CD8-positive, alpha-beta memory T cell (primary cell): ENCODE measurements at regions not wholly inside any gene's neighbourhood (a gene's known extent, or its start where the extent isn't known, plus 50 kb on each side); places are given as distances from the start of the nearest gene placed in this dataset.
"Not testable (repeated sequence)": the region's sequence is repeated elsewhere in the genome, so short reads cannot be mapped to it uniquely, and the experiment has no call there.

Experiments
- CTCF ChIA-PET: fragments of 350-600 bp; sonication (Branson Sonifier 250); formaldehyde crosslinking; loops from one replicate; lab custom pipeline; 2021; ENCODE audit warnings: antibody characterized with exemption; lab: Charles Lee
- POLR2A ChIA-PET: fragments of 350-600 bp; sonication (Branson Sonifier 250); formaldehyde crosslinking; loops from one replicate; lab custom pipeline; 2021; ENCODE audit warnings: antibody characterized with exemption; lab: Charles Lee
- DNase-seq, 5 donors: peaks; one replicate each; pipeline versions ENCODE4 v3.0.0 to v3.0.0-alpha.2; 2020 to 2022; ENCODE audit warnings: mixed read lengths in 1 of 5
- H3K27ac ChIP-seq: one replicate; pipeline ENCODE4 v1.7.0; 2013; ENCODE audit warnings: low read depth, mild to moderate bottlenecking, low read length, moderate library complexity
- H3K27me3 ChIP-seq: 2 replicates; pipeline ENCODE4 v1.7.0; 2013; ENCODE audit warnings: low read length, mild to moderate bottlenecking; ENCODE audit not compliant: insufficient read depth, poor library complexity, severe bottlenecking
- H3K36me3 ChIP-seq: 2 replicates; pipeline ENCODE4 v1.7.0; 2013; ENCODE audit warnings: mild to moderate bottlenecking, low read length, moderate library complexity; ENCODE audit not compliant: insufficient read depth
- H3K4me1 ChIP-seq: 2 replicates; pipeline ENCODE4 v1.7.0; 2013; ENCODE audit warnings: mild to moderate bottlenecking, low read length, moderate library complexity; ENCODE audit not compliant: insufficient read depth
- H3K4me3 ChIP-seq: 2 replicates; pipeline ENCODE4 v1.7.0; 2013; ENCODE audit warnings: mild to moderate bottlenecking, low read length
- H3K9me3 ChIP-seq: 2 replicates; pipeline ENCODE4 v1.7.0; 2013; ENCODE audit warnings: mild to moderate bottlenecking, low read length
- H3K27ac Mint-ChIP-seq, 8 donors: one replicate each; pipeline ENCODE4 v1.8.0; 2020 to 2021; ENCODE audit warnings: mixed read lengths in 8 of 8, mild to moderate bottlenecking in 6 of 8, inconsistent platforms in 3 of 8, moderate library complexity in 3 of 8
- H3K27me3 Mint-ChIP-seq, 2 donors: one replicate each; pipeline ENCODE4 v1.8.0; 2020 to 2021; ENCODE audit warnings: mixed read lengths in 2 of 2, mild to moderate bottlenecking in 1 of 2, moderate library complexity in 1 of 2
- H3K36me3 Mint-ChIP-seq, 3 donors: one replicate each; pipeline ENCODE4 v1.8.0; 2020 to 2021; ENCODE audit warnings: mixed read lengths in 3 of 3, inconsistent platforms in 1 of 3, mild to moderate bottlenecking in 1 of 3
- H3K4me1 Mint-ChIP-seq, 3 donors: one replicate each; pipeline ENCODE4 v1.8.0; 2020 to 2021; ENCODE audit warnings: mixed read lengths in 3 of 3, inconsistent platforms in 1 of 3, mild to moderate bottlenecking in 1 of 3
- H3K4me3 Mint-ChIP-seq, 7 donors: one replicate each; pipeline ENCODE4 v1.8.0; 2020 to 2021; ENCODE audit warnings: mixed read lengths in 7 of 7, mild to moderate bottlenecking in 6 of 7, moderate library complexity in 4 of 7, inconsistent platforms in 2 of 7
- H3K9me3 Mint-ChIP-seq, 5 donors: one replicate each; pipeline ENCODE4 v1.8.0; 2020 to 2022; ENCODE audit warnings: mixed read lengths in 5 of 5, mild to moderate bottlenecking in 3 of 5, moderate library complexity in 2 of 5, inconsistent platforms in 1 of 5

GRCh38 chr6:100084316-100084990 lies 90.4 kb upstream of the MCHR2 start:
- no peaks in the 10 kb centered on the region for H3K4me1 ChIP-seq
- H3K27me3 ChIP-seq: no peaks in the 10 kb centered on the region
- H3K27me3 Mint-ChIP-seq: peaks cover 2 to 5% of the 10 kb centered on the region in 2 donors
- CTCF ChIA-PET: no interaction called here
- peaks cover 0 to 2% (median 0%) of the 10 kb centered on the region in 5 donors for H3K9me3 Mint-ChIP-seq
- H3K9me3 ChIP-seq: no peaks in the 10 kb centered on the region
- no peaks in the 10 kb centered on the region for H3K36me3 ChIP-seq
- no peak overlapping the region for H3K4me3 Mint-ChIP-seq
- H3K36me3 Mint-ChIP-seq: no peaks in the 10 kb centered on the region
- H3K4me1 Mint-ChIP-seq: no peaks in the 10 kb centered on the region
- no peak overlapping the region for H3K27ac Mint-ChIP-seq
- no peak for DNase-seq
- POLR2A ChIA-PET: no interaction called here
- no peak overlapping the region for H3K4me3 ChIP-seq
- H3K27ac ChIP-seq: no peak overlapping the region

DNA sequence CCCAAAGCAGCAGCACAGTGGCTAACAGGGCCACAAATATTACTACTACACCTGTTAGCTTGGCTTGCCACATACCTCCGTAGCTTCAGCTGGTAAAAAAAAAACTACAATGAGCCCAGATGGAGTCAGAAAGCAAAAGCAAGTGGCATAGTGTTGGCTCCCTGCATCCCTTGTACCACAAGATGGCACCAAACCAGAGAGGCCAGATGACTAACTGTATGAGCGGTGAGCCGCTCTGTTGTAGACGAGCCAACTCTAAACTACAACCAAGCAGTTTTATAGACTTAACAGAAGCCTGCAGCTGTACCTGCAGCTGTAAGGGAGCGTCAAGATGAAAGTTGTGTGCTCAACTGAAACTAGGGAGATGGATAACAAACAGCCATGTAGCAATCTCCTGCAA lies 84.5 kb upstream of the MCHR2 start:
- ChIA-PET CTCF (no interaction called here), POLR2A (no interaction called here)
- no peak for DNase-seq
- Mint-ChIP-seq H3K27me3 (peaks cover 0 to 5% of the 10 kb centered on the region in 2 donors), H3K27ac (no peak overlapping the region), H3K4me1 (no peaks in the 10 kb centered on the region), H3K9me3 (peaks cover 0 to 2% (median 0%) of the 10 kb centered on the region in 5 donors), H3K36me3 (no peaks in the 10 kb centered on the region), H3K4me3 (no peak overlapping the region)
- H3K36me3 ChIP-seq: no peaks in the 10 kb centered on the region
- H3K27ac ChIP-seq: no peak overlapping the region
- H3K4me1 ChIP-seq: no peaks in the 10 kb centered on the region
- H3K9me3 ChIP-seq: no peaks in the 10 kb centered on the region
- H3K27me3 ChIP-seq: no peaks in the 10 kb centered on the region
- H3K4me3 ChIP-seq: no peak overlapping the region

DNA sequence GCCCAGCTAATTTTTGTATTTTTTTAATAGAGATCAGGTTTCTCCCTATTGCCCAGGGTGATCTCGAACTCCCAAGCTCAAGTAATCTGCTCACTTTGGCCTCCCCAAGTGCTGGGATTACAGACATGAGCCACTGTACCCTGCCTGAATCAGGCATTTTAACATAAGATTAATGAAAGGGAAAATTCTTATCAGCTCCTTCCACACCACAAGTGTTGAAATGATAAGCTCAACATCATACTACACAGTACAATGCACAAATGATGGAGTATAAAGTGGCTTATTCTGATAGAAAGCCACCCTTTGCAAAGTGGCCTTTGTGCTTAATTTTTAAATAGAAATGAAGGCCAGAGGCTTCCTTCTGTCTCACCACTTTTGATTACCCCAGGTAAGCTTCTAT lies 71.3 kb upstream of the MCHR2 start:
- no peak overlapping the region for H3K4me3 ChIP-seq
- H3K36me3 ChIP-seq: no peaks in the 10 kb centered on the region
- peaks cover 4% of the 10 kb centered on the region for H3K9me3 ChIP-seq
- no peak for DNase-seq
- ChIA-PET POLR2A (no interaction called here), CTCF (no interaction called here)
- H3K27me3 ChIP-seq: no peaks in the 10 kb centered on the region
- H3K9me3 Mint-ChIP-seq: peaks cover 7 to 13% (median 12%) of the 10 kb centered on the region in 5 donors
- H3K4me3 Mint-ChIP-seq: no peak overlapping the region
- H3K4me1 ChIP-seq: no peaks in the 10 kb centered on the region
- H3K36me3 Mint-ChIP-seq: peaks cover 0 to 2% (median 0%) of the 10 kb centered on the region in 3 donors
- peaks cover 1 to 9% of the 10 kb centered on the region in 2 donors for H3K27me3 Mint-ChIP-seq
- no peak overlapping the region for H3K27ac Mint-ChIP-seq
- H3K27ac ChIP-seq: no peak overlapping the region
- no peaks in the 10 kb centered on the region for H3K4me1 Mint-ChIP-seq

DNA sequence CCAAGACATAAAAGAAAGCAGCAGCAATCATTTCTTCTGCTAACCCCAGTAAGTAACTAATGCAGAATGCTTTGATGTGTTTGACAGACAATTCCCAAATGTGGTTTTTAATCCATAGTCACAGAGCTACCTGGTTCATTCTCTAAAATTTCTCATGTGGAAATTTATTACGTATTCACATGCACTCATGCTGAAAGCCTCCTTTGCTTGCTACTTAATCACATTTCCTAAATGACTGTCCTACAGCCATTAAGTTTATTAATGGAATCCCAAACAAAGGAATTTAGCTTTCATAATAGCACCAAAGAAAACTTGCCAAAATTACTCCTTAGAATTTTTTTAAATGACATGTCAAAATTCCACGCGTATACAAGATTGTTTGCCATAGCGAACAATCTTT lies 68.6 kb upstream of the MCHR2 start:
- no peaks in the 10 kb centered on the region for H3K36me3 Mint-ChIP-seq
- Histone ChIP-seq H3K36me3 (no peaks in the 10 kb centered on the region), H3K4me3 (no peak overlapping the region), H3K27ac (no peak overlapping the region), H3K9me3 (no peaks in the 10 kb centered on the region), H3K27me3 (no peaks in the 10 kb centered on the region), H3K4me1 (no peaks in the 10 kb centered on the region)
- no peak overlapping the region for H3K27ac Mint-ChIP-seq
- no peak for DNase-seq
- peaks cover 1 to 13% of the 10 kb centered on the region in 2 donors for H3K27me3 Mint-ChIP-seq
- ChIA-PET CTCF (no interaction called here), POLR2A (no interaction called here)
- no peak overlapping the region for H3K4me3 Mint-ChIP-seq
- H3K4me1 Mint-ChIP-seq: no peaks in the 10 kb centered on the region
- peaks cover 0 to 2% (median under 1%) of the 10 kb centered on the region in 5 donors for H3K9me3 Mint-ChIP-seq

GRCh38 chr6:100057941-100058340 lies 63.9 kb upstream of the MCHR2 start:
- ChIA-PET POLR2A (no interaction called here), CTCF (no interaction called here)
- Mint-ChIP-seq H3K36me3 (no peaks in the 10 kb centered on the region), H3K4me1 (no peaks in the 10 kb centered on the region), H3K9me3 (peaks cover 0 to 6% (median 0%) of the 10 kb centered on the region in 5 donors), H3K27ac (no peak overlapping the region), H3K4me3 (no peak overlapping the region), H3K27me3 (peaks cover 6 to 13% of the 10 kb centered on the region in 2 donors)
- H3K4me1 ChIP-seq: no peaks in the 10 kb centered on the region
- DNase-seq: no peak
- H3K27ac ChIP-seq: no peak overlapping the region
- H3K4me3 ChIP-seq: no peak overlapping the region
- H3K27me3 ChIP-seq: no peaks in the 10 kb centered on the region
- H3K9me3 ChIP-seq: no peaks in the 10 kb centered on the region
- no peaks in the 10 kb centered on the region for H3K36me3 ChIP-seq

DNA sequence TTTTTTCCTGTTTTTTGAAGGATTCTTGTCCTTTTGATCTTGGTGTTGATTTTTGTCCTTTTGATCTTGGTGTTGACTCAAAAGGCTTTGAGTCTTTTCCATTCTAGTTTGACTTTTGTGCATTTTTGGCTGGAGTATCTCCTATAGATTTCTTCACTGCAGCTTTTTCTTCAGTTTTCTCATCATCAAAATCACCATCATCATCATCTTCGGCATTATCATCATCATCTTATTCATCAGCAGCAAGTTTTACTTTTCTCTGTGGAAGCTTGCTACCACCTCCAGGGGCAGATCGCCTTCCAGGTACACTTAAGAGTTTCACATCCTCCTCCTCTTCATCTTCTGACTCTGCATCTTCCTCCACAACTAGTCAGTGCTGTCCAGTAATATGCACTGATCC lies 56.5 kb upstream of the MCHR2 start:
- ChIA-PET CTCF (no interaction called here), POLR2A (no interaction called here)
- Mint-ChIP-seq H3K4me3 (no peak overlapping the region), H3K27ac (no peak overlapping the region), H3K36me3 (no peaks in the 10 kb centered on the region), H3K9me3 (peaks cover 0 to 4% (median 0%) of the 10 kb centered on the region in 5 donors), H3K4me1 (no peaks in the 10 kb centered on the region), H3K27me3 (no peaks in the 10 kb centered on the region)
- no peak for DNase-seq
- Histone ChIP-seq H3K4me3 (no peak overlapping the region), H3K36me3 (no peaks in the 10 kb centered on the region), H3K4me1 (no peaks in the 10 kb centered on the region), H3K9me3 (no peaks in the 10 kb centered on the region), H3K27me3 (no peaks in the 10 kb centered on the region), H3K27ac (no peak overlapping the region)

- CTCF ChIA-PET: not testable (repeated sequence)
Observed at GRCh38 chr6:100043961-100044360, 49.9 kb upstream of the MCHR2 start.

More at GRCh38 chr6:100043961-100044360, 49.9 kb upstream of the MCHR2 start:
- H3K9me3 Mint-ChIP-seq, H3K4me3 ChIP-seq, H3K9me3 ChIP-seq, H3K4me1 Mint-ChIP-seq, H3K27me3 Mint-ChIP-seq, POLR2A ChIA-PET, H3K36me3 ChIP-seq, DNase-seq, H3K27ac ChIP-seq, H3K4me1 ChIP-seq, H3K27me3 ChIP-seq, H3K27ac Mint-ChIP-seq, H3K4me3 Mint-ChIP-seq, H3K36me3 Mint-ChIP-seq: not testable (repeated sequence)
